M059J (cell line): ENCODE measurements at regions not wholly inside any gene's neighbourhood (a gene's known extent, or its start where the extent isn't known, plus 50 kb on each side); places are given as distances from the start of the nearest gene placed in this dataset.
"Not testable (repeated sequence)": the region's sequence is repeated elsewhere in the genome, so short reads cannot be mapped to it uniquely, and the experiment has no call there.

ENCODE experiments used
- DNase-seq: peaks from one replicate; pipeline ENCODE4 v3.0.0-alpha.2; 2012; ENCODE audit warnings: low read depth

- no peak for DNase-seq
Measured at GRCh38 chr5:16987776-16988175, 51.7 kb upstream of the MYO10 start.

DNA sequence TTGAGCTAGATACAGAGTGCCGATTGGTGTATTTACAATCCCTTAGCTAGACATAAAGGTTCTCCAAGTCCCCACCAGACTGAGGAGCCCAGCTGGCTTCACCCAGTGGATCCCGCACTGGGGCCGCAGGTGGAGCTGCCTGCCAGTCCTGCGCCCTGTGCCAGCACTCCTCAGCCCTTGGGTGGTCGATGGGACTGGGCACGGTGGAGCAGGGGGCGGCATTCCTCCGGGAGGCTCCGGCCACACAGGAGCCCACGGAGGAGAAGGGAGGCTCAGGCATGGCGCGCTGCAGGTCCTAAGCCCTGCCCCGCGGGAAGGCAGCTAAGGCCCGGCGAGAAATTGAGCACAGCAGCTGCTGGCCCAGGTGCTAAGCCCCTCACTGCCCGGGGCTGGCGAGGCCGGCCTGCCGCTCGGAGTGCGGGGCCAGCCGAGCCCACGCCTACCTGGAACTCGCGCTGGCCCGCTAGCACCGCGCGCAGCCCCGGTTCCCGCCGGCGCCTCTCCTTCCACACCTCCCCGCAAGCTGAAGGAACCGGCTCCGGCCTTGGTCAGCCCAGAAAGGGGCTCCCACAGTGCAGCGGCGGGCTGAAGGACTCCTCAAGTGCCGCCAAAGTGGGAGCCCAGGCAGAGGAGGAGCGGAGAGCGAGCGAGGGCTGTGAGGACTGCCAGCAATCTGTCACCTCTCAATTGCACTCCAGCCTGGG, 54.9 kb upstream of the MYO10 start:
- DNase-seq = not testable (repeated sequence)

DNA sequence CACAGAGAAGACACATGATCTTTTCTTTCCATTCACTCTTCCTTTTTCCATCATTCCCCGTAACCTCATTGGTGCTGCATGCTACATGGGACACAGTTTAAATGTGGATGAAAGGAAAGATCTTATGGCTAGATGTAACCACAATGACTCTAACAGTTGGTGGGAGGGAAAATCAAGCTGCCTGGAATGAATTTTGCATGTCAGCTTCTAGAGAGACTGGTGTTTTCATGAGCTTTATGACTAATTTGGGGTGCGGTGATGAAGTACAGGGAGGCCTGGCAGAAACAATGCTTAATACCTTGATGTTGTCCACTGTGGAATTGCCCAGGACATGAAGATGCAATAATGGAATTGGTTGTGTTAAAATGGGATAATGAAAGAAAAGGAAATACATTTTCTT, 55.9 kb upstream of the MYO10 start:
- DNase-seq = peak; percentile 95

- DNase-seq = peak; percentile 88
Measured at GRCh38 chr5:16992444-16992843, 56.4 kb upstream of the MYO10 start.

DNA sequence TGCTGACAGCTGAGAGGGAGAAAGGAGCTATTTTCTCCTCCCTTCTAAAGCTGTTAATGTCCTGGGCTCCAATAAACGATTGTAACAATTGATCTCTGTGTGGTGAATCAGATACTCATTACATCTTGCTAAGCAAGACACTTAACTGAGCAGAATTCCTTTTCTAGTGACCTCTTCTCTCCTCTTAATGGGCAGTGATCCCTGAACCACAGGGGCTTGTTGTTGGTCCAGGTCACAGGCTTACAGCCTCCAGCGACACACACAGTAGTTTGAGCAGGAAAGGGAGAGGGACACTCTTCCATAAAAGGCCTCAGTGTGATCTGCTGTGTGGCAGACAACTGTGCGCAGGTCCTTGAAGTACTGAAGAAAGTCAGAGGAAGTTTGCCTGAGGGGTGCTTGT, 58.5 kb upstream of the MYO10 start:
- peak; percentile 77 for DNase-seq

DNA sequence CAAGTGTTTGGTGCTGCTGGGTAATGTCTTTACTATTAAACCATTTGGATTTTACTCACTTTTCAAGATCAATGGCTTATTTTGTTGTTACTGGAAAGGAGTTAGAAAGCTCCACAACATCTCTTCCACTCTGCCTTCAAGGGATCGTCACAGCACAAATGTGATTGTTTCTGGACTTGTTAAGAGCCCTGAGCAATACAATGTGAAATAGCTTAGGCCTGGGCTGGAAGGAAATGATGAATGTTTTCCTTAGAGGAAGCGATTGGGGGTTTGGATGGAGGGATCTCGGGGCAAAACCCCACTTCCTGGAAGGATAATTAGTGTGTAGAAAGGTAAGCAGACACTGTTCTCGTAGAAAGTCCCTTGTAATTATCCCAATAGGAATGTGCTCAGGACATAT, 59.3 kb upstream of the MYO10 start:
- DNase-seq = peak; percentile 41

DNA sequence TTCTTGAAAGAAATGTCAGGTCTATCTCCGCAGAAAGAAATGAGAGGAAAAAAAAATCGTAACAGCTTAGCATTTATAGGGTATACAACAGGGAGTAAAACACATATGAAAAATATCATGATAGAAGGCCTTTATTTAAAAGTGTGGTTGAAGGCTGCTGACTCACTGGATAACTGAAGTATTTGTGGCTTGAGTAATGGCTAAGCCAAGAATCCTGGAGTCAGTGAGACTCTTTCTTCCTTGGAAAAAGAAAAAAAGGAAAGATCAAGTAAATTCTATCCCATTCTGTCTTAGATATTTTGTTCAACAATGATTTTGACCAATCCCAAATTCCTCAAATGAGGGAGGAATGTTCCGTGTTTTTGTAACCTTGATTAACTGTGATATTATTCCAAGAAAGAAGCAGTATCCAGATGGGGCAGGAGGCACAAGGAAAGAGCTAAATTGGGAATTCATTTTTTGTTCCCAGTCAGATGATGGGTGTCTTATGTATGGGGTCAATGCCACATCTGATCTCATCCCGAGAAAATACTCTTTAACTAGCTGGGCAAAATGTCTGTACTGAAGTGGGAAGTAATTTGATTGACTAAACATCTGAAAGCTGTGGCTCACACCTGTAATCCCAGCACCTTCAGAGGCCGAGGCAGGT, 64.3 kb upstream of the MYO10 start:
- DNase-seq = peak; percentile 98

GRCh38 chr5:17001428-17001827, 65.3 kb upstream of the MYO10 start:
- DNase-seq = no peak

DNA sequence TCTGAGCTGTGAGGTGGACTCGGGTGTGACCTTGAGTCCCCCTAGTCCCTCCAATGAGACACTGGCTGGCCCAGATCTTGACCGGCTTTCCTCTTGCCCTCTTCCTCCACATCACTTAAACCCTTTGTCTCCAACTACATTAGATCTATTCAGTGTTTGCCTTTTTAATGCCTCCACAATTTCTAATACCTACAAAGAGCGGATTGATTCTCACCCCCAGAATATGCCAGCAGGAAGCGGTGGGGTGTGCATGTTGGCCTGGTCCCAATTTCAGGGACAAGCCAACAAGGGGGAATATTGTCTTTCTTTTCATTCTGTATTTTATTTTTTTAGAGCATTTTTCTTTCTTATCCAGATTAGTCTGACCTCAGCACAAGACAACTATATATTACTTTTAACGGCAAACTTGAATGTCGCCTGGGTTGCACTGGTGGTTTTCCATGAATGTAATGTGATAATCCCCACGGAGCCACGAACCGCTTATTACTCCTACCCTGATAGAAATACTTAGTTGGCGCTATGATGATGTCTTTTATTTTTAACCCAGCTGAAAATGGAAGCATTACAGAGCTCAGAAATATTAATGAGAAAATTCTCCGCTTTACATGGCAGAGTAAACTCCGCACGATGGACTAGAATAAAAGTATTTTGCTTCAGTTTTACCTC, 68.5 kb upstream of the MYO10 start:
- DNase-seq = no peak

DNA sequence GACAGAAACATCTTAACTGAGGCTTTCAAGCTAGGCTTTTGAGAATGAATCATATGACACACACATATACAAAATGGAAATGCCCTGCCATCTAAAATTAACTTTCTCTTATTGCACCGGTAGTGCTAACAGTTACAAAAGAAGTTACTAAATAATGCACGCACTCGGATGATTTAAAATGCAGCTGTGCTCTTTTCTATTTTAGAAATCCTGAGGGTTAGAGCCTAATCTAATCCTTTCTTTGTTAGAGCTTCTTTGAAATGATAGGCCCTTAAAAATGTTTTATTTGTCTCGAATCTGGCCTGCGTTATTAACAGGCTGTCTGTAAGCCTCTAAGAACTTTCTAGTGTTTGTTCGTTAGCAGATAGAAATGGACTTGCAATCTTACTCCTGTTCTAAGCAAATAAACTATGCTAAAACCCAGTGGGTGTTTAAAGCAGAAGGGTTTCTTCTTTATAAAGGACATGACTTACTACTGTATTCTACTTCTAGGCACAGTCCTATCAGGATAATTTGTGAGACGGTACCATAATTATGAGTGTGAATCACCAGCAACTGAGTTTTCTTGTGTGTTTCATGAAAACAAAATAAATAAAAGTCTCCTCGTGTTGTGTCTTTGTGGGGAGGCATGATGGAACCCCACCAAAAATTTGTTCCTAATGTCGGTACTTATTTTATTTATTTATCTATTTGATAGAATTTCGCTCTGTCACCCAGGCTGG, 69.2 kb upstream of the MYO10 start:
- no peak for DNase-seq

DNA sequence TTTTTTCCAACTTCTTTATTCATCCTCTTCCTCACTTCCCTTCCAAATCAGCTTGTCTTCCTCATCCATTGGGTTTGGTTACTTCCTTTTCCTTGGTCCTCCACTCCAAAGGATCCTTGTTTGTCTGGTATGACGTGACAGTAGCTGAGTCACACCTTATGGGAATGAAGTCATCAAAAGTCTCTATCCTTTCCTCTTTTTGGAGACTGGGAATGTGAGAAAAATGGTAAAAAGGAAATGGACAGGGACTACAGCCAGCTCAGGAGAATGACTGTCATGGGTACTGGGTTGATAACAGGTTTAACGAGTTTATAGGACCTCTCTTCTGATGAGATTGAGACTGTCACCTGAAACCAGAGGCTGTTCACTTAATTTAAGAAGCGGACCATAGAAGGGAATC, 76.2 kb upstream of the MYO10 start:
- DNase-seq = peak; percentile 81

DNA sequence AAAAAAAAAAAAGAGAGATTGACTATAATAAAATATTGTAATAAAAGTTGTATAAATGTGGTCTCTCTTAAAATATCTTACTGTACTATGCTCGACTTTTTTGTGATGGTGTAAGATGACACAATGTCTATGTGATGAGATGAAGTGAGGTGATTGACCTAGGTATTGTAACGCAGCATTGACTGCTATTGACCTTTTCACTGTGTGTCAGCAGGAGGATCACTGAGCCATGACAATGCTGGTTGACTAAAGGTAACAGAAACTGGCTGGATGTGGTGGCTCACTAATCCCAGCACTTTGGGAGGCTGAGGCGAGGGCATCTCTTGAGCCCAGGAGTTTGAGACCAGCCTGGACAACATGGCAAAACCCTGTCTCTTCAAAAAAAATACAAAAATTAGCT, 78.6 kb upstream of the MYO10 start:
- DNase-seq = no peak

DNA sequence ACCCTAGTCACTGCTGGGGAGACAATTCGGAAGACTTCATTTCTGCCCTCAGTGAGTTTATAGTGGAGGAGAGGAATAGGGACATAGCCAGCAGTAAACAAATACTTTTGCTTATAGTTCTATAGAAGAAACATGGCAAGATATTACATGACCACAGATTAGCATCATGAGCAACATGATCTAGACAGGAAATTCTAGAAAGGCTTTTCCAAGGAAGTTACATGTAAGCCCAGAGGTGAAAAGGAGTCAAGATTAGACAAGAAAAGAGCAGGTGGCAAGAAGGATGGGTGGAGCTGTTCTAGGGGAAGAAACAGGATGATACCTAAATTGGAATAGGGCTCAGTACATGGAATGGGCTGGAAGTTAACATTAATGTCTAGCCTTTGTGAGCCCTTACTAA, 82.8 kb upstream of the MYO10 start:
- no peak for DNase-seq

- DNase-seq = no peak
Measured at GRCh38 chr5:17019324-17019723, 83.2 kb upstream of the MYO10 start.

DNA sequence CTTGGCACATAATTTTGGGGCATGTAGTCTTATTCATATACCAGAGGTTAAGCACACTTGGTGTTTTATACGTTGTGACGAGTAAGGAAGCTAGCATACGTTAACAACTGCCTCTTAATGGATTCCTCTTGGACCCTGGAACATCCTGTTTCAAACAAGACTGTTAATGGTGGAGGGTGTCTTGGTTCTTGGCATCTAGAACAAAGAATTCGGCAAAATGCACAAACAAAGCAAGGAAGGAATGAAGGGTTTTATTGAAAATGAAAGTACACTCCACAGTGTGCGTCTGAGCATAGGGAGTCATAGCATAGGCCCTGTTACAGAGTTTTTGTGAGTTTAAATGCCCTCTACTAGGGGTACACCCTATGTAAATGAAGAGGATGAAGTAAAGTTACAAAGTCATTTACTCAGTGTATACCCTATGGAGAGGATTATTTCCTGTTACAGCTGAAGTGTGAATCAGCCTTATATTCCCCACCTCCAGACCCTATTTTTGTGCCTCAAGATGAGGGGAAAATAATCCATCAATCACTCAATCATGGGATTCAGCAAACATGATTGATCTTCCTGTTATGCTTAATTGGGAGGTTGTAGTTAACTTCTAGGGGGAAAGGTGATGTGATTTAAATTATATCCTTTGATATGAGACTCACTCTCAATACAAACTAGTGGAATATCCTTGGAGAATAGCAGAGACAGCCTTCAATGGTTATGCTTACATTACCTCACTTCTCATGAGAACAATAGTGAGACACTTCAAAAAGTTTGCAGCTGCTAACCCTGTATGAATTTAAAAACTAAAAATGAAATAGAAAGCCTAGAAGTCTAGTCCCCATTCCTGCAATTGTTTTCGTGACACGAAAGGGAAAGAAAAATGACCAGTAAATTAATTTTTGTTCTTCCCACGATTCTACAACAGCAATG, 84.9 kb upstream of the MYO10 start:
- peak; percentile 19 for DNase-seq

DNA sequence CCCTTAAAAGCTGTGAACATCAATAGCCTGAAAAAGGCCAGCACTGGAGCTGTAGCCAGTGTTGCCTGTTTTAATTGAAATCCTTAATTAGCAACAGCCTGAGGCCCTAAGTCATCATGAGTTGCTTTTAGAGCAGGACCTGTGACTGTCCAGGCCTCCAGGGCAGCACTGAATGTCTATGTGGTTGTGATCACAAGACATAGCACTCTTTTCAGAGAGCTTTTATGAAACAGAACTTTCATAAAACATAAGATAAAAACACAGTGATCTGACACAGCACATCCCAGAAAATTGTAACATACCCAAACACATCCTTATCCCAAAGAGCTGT, 85.5 kb upstream of the MYO10 start:
- peak; percentile 47 for DNase-seq

GRCh38 chr5:17022296-17022695, 86.2 kb upstream of the MYO10 start:
- DNase-seq = peak; percentile 36

- DNase-seq = peak; percentile 91
Measured at GRCh38 chr5:17024686-17025180, 88.6 kb upstream of the MYO10 start.

- DNase-seq = not testable (repeated sequence)
Measured at GRCh38 chr5:17031659-17032277, 95.7 kb upstream of the MYO10 start.

- not testable (repeated sequence) for DNase-seq
Measured at GRCh38 chr5:17032314-17032985, 96.4 kb upstream of the MYO10 start.
